Heart left ventricle (tissue), 13 donors: ENCODE measurements at regions not wholly inside any gene's neighbourhood (a gene's known extent, or its start where the extent isn't known, plus 50 kb on each side); places are given as distances from the start of the nearest gene placed in this dataset.

ENCODE experiments used
- CTCF ChIP-seq, 12 donors: fragments of 200-600 bp; sonication (generic) in 4 of 12; IDR thresholded peaks; one replicate each; pipeline versions ENCODE4 v1.5.0 to v1.8.0; 2018 to 2022; ENCODE audit warnings: antibody characterized with exemption in 12 of 12, mild to moderate bottlenecking in 5 of 12
- POLR2A ChIP-seq, 2 donors: fragments of 450-650 bp; IDR thresholded peaks; one replicate each; pipeline ENCODE4 v1.6.1; 2017; ENCODE audit warnings: antibody characterized with exemption in 2 of 2, mild to moderate bottlenecking in 2 of 2, moderate library complexity in 2 of 2
- donor health status: ischemic (EF 13 %, LVEDD 7.1; RV severe dilation, severe dysfunction).
- donor health status: DM: no; HTN: yes; CAD: no.
- donor health status: DM: no; HTN: no; CAD: no.
- donor health status: ischemic (EF 25% LVEDD 6.9; RV normal size, moderate dysfunction).
- donor health status: ischemic (EF 25% LVEDD 5.7; RV mildly dilated, moderate dysfunction).
- donor health status: ischemic (EF 35%, LVEDD 5.7; RV mildly dilated, moderate dysfunction).
- donor health status: nonischemic (EF 11% LVEDD 7.7; RV severe dilation, severe dysfunction).
- donor health status: DM: yes; HTN: yes; CAD: no.
- donor health status: PGD.
- donor health status: ischemic (EF 29% LVEDD 5.4; RV normal size, mild dysfunction).
- donor health status: nonischemic (EF 23%, LVEDD 6.1; RV moderate dilation, normal function).

- TF ChIP-seq CTCF (IDR thresholded peaks at IDR 0.05): no peak
- no peak for TF ChIP-seq POLR2A (IDR thresholded peaks at IDR 0.05)
These were observed 234.0 kb upstream of the NMUR2 start for GRCh38 chr5:152638996-152639552.
